ENCODE measurements at regions not wholly inside any gene's neighbourhood (a gene's known extent, or its start where the extent isn't known, plus 50 kb on each side); places are given as distances from the start of the nearest gene placed in this dataset.

DNA sequence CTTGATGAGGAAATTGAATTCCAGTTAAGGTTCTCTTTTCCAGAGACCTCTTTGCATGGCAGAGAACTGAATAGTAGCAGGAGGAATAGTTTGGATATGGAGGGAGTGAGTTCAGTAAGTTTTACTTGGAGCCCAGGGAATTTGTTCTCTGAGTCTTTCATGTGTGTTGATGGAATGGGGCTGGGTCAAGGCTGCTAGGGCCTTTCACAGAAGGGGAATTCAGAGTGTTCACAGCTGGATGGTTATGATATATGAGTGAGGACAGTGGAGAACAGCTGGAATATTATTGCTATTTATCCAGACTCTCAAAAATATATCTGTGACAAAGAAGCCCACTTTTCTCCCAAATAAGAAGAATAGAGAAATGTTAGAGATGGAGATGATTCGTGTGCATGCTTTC, 372.8 kb downstream of the PLK2 start:
- TF ChIP-seq, protein P1, sequence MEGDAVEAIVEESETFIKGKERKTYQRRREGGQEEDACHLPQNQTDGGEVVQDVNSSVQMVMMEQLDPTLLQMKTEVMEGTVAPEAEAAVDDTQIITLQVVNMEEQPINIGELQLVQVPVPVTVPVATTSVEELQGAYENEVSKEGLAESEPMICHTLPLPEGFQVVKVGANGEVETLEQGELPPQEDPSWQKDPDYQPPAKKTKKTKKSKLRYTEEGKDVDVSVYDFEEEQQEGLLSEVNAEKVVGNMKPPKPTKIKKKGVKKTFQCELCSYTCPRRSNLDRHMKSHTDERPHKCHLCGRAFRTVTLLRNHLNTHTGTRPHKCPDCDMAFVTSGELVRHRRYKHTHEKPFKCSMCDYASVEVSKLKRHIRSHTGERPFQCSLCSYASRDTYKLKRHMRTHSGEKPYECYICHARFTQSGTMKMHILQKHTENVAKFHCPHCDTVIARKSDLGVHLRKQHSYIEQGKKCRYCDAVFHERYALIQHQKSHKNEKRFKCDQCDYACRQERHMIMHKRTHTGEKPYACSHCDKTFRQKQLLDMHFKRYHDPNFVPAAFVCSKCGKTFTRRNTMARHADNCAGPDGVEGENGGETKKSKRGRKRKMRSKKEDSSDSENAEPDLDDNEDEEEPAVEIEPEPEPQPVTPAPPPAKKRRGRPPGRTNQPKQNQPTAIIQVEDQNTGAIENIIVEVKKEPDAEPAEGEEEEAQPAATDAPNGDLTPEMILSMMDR (conservative IDR thresholded peaks at IDR 0.05; ENCODE audit: low read depth, low read length), result no peak
- no peak for TF ChIP-seq EZH2 (IDR thresholded peaks at IDR 0.05; ENCODE audit: borderline replicate concordance, low read depth, low read length, poor library complexity, severe bottlenecking)
